SK-N-SH (cell line): ENCODE measurements at regions not wholly inside any gene's neighbourhood (a gene's known extent, or its start where the extent isn't known, plus 50 kb on each side); places are given as distances from the start of the nearest gene placed in this dataset.

Experiments used
- CTCF ChIA-PET: fragments of 300-600, 350-600 bp; formaldehyde crosslinking; extraction: SDS; loops from one replicate; lab custom pipeline; 2021; lab: Yijun Ruan, JAX
- POLR2A ChIA-PET: fragments of 350-600 bp; sonication (Branson Sonifier 250); formaldehyde crosslinking; extraction: SDS; loops from one replicate; lab custom pipeline; 2020; ENCODE audit warnings: antibody characterized with exemption, inconsistent platforms; lab: Yijun Ruan, JAX
- DNase-seq: peaks from one replicate; pipeline ENCODE4 v3.0.0; 2012
- H2AFZ ChIP-seq: fragments of 200-600 bp; sonication (generic); 2 replicates; pipeline ENCODE4 v1.8.1; 2016; ENCODE audit warnings: antibody characterized with exemption, mild to moderate bottlenecking, low read depth
- H3F3A ChIP-seq: fragments of 200-600 bp; sonication (generic); replicated peaks from 2 replicates; pipeline ENCODE3; 2016; ENCODE audit warnings: antibody characterized with exemption, mild to moderate bottlenecking; ENCODE audit not compliant: insufficient read depth
- H3K27ac ChIP-seq, 2 experiments: fragments of 200-500 bp in 1 of 2; fragments of 200-600 bp in 1 of 2; sonication (Bioruptor generic) in 1 of 2; sonication (generic), shearing (Covaris generic) in 1 of 2; 2 replicates each; pipeline versions ENCODE4 v1.5.1 to v1.6.1; 2014 to 2016; ENCODE audit warnings: low read depth in 2 of 2, inconsistent platforms in 1 of 2, low read length in 1 of 2, mild to moderate bottlenecking in 1 of 2, mixed read lengths in 1 of 2
- H3K27me3 ChIP-seq: fragments of 200-600 bp; sonication (generic), shearing (Covaris generic); 2 replicates; pipeline ENCODE4 v1.6.1; 2016; ENCODE audit warnings: mixed run types; ENCODE audit not compliant: insufficient read depth
- H3K36me3 ChIP-seq, 2 experiments: fragments of 200-500 bp in 1 of 2; fragments of 200-600 bp in 1 of 2; sonication (Bioruptor generic) in 1 of 2; sonication (generic) in 1 of 2; replicated peaks in 1 of 2; 2 replicates each; pipeline versions ENCODE3 to v1.5.1; 2014 to 2016; ENCODE audit warnings: low read length in 1 of 2, mild to moderate bottlenecking in 1 of 2; ENCODE audit not compliant: insufficient read depth in 2 of 2, control insufficient read depth in 1 of 2
- H3K4me1 ChIP-seq, 2 experiments: fragments of 200-500 bp in 1 of 2; fragments of 200-600 bp in 1 of 2; sonication (Bioruptor generic) in 1 of 2; sonication (generic), shearing (Covaris generic) in 1 of 2; 2 replicates each; pipeline versions ENCODE4 v1.5.1 to v1.6.1; 2014 to 2016; ENCODE audit warnings: low read depth in 1 of 2, low read length in 1 of 2, mixed run types in 1 of 2; ENCODE audit not compliant: insufficient read depth in 2 of 2, control insufficient read depth in 1 of 2
- H3K4me2 ChIP-seq: fragments of 200-600 bp; sonication (generic), shearing (Covaris generic); 2 replicates; pipeline ENCODE4 v1.6.1; 2017; ENCODE audit warnings: mixed run types
- H3K4me3 ChIP-seq, 2 experiments: fragments of 200-500 bp in 1 of 2; fragments of 200-600 bp in 1 of 2; sonication (Bioruptor generic) in 1 of 2; sonication (generic), shearing (Covaris generic) in 1 of 2; 2 replicates each; pipeline versions ENCODE4 v1.5.1 to v1.8.1; 2014 to 2016; ENCODE audit warnings: low read depth in 2 of 2, inconsistent platforms in 1 of 2, low read length in 1 of 2, mild to moderate bottlenecking in 1 of 2, mixed read lengths in 1 of 2, moderate library complexity in 1 of 2
- H3K79me2 ChIP-seq: fragments of 200-600 bp; sonication (generic); 2 replicates; pipeline ENCODE4 v1.8.1; 2017; ENCODE audit warnings: mild to moderate bottlenecking; ENCODE audit not compliant: insufficient read depth
- H3K9ac ChIP-seq: fragments of 200-600 bp; sonication (generic); 2 replicates; pipeline ENCODE4 v1.6.1; 2017; ENCODE audit warnings: mixed run types
- H3K9me2 ChIP-seq: fragments of 200-600 bp; sonication (generic); 2 replicates; pipeline ENCODE4 v1.6.1; 2017; ENCODE audit warnings: mixed run types
- H3K9me3 ChIP-seq: fragments of 200-600 bp; sonication (generic); 2 replicates; pipeline ENCODE4 v1.6.1; 2017; ENCODE audit warnings: mixed run types, mild to moderate bottlenecking, moderate library complexity
- H4K20me1 ChIP-seq: fragments of 200-600 bp; sonication (generic); 2 replicates; pipeline ENCODE4 v1.6.1; 2017; ENCODE audit warnings: mild to moderate bottlenecking, mixed run types; ENCODE audit not compliant: insufficient read depth
- CHD2 ChIP-seq: fragments of 150-350 bp; IDR thresholded peaks from 2 replicates; pipeline ENCODE4 v1.6.1; 2018; ENCODE audit warnings: low read length; ENCODE audit not compliant: partially characterized antibody
- EZH2phosphoT487 ChIP-seq: fragments of 200-600 bp; sonication (generic); IDR thresholded peaks from 2 replicates; pipeline ENCODE4 v1.6.1; 2017; ENCODE audit warnings: low read depth, mixed run types, mild to moderate bottlenecking, antibody characterized with exemption, moderate library complexity, borderline replicate concordance
- GABPA ChIP-seq: IDR thresholded peaks from 2 replicates; pipeline ENCODE4 v1.4.0; 2012; ENCODE audit warnings: low read depth, mild to moderate bottlenecking
- MXI1 ChIP-seq: IDR thresholded peaks from 2 replicates; pipeline ENCODE4 v1.6.1; 2012; ENCODE audit warnings: mild to moderate bottlenecking, low read depth, low read length, improper control_type of control experiment
- POLR2AphosphoS5 ChIP-seq: IDR thresholded peaks from 2 replicates; pipeline ENCODE4 v1.6.1; 2012; ENCODE audit warnings: low read depth, low read length
- RAD21 ChIP-seq: IDR thresholded peaks from 2 replicates; pipeline ENCODE4 v1.6.1; 2012; ENCODE audit warnings: mild to moderate bottlenecking, low read length
- RCOR1 ChIP-seq: fragments of 150-350 bp; IDR thresholded peaks from 2 replicates; pipeline ENCODE4 v1.6.1; 2017; ENCODE audit warnings: antibody characterized with exemption, low read length
- SMC3 ChIP-seq: IDR thresholded peaks from 2 replicates; pipeline ENCODE4 v1.6.1; 2012; ENCODE audit warnings: low read depth, low read length, improper control_type of control experiment
- TAF1 ChIP-seq: IDR thresholded peaks from 2 replicates; pipeline ENCODE4 v1.6.1; 2012; ENCODE audit warnings: low read depth, mild to moderate bottlenecking, low read length, moderate library complexity, borderline replicate concordance
- YY1 ChIP-seq: IDR thresholded peaks from 2 replicates; pipeline ENCODE4 v1.4.0; 2012; ENCODE audit warnings: low read depth, mild to moderate bottlenecking
- WGBS: methylation state at CpG from one replicate; pipeline ENCODE4 v1.1.6; 2017; ENCODE audit warnings: low lambda C conversion rate; 5-methylcytosine and 5-hydroxymethylcytosine counted together
- TF ChIP-seq, protein P1 (sequence below): IDR thresholded peaks from 2 replicates; pipeline ENCODE4 v1.4.0; 2012; ENCODE audit warnings: low read depth
- TF ChIP-seq, protein P2 (sequence below): IDR thresholded peaks from 2 replicates; pipeline ENCODE4 v1.6.1; 2012; ENCODE audit warnings: mild to moderate bottlenecking, low read depth, low read length, moderate library complexity
- TF ChIP-seq, protein P3 (sequence below): IDR thresholded peaks from 2 replicates; pipeline ENCODE4; 2012

DNA sequence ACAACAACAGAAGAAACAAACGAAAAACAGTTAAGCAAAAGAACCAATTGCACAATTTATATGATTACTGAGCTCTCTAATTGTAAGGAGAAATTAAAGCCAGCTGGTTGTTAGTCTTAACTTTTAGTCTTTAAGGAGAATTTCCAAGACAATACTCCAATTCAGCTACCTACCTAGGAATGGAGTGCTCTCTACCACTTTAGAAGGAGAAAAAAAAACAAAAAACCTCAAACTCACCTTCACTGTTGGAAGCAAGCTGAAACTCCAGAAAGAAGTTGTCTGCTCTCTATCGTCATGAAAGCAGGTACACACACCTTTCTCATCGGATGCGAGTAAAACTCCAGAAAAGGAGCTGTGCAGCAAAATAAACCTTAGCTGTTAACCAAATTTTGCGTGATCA lies 86.1 kb upstream of the NPY2R start:
- Histone ChIP-seq H3K27me3 (no peaks in the 10 kb centered on the region), H3K4me2 (no peak overlapping the region), H3K4me3 (no peak overlapping the region), H3K27ac (no peak overlapping the region), H3K79me2 (no peaks in the 10 kb centered on the region), H3K9ac (no peak overlapping the region), H3K9me3 (peaks cover 5% of the 10 kb centered on the region), H4K20me1 (no peaks in the 10 kb centered on the region), H2AFZ (no peak overlapping the region), H3K4me1 (no peaks in the 10 kb centered on the region), H3K9me2 (no peaks in the 10 kb centered on the region), H3K36me3 (no peaks in the 10 kb centered on the region), H3F3A (no peaks in the 10 kb centered on the region)
- ChIA-PET POLR2A (no interaction called here), CTCF (interaction anchor here (0.9 kb wide), 1 partner anchor 18 kb away, joined by 3 read pairs; no protein-coding TSS in a partner anchor)
- no peak for TF ChIP-seq MXI1
- no peak for DNase-seq
- 35% methylated on average over 5 of the region's 5 CpGs for WGBS

DNA sequence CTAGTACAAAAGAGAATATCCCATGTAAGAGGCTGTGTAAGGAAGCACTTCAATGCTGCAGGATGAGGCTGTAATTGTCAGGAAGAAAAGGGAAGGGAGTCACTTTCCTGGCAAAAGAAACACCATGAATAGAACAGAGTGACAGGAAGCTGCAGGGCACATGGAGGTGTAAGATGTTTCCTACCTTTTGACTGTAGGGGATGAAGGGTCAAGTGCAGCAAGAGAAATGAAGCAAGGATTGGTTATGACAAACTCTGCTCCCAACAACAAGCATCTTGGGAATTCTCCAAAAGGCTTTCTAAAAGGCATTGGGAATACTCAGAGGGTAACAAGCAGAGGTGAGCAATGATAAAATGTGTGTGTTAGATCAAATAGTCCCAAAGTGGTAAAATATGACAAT lies 74.3 kb upstream of the NPY2R start:
- H3K9me3 ChIP-seq = no peaks in the 10 kb centered on the region
- H3K9ac ChIP-seq = no peak overlapping the region
- no peaks in the 10 kb centered on the region for H3F3A ChIP-seq
- no peaks in the 10 kb centered on the region for H3K36me3 ChIP-seq
- TF ChIP-seq, protein P1, sequence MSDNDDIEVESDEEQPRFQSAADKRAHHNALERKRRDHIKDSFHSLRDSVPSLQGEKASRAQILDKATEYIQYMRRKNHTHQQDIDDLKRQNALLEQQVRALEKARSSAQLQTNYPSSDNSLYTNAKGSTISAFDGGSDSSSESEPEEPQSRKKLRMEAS = no peak
- TF ChIP-seq GABPA = no peak
- TF ChIP-seq POLR2AphosphoS5 = no peak
- TF ChIP-seq, protein P2, sequence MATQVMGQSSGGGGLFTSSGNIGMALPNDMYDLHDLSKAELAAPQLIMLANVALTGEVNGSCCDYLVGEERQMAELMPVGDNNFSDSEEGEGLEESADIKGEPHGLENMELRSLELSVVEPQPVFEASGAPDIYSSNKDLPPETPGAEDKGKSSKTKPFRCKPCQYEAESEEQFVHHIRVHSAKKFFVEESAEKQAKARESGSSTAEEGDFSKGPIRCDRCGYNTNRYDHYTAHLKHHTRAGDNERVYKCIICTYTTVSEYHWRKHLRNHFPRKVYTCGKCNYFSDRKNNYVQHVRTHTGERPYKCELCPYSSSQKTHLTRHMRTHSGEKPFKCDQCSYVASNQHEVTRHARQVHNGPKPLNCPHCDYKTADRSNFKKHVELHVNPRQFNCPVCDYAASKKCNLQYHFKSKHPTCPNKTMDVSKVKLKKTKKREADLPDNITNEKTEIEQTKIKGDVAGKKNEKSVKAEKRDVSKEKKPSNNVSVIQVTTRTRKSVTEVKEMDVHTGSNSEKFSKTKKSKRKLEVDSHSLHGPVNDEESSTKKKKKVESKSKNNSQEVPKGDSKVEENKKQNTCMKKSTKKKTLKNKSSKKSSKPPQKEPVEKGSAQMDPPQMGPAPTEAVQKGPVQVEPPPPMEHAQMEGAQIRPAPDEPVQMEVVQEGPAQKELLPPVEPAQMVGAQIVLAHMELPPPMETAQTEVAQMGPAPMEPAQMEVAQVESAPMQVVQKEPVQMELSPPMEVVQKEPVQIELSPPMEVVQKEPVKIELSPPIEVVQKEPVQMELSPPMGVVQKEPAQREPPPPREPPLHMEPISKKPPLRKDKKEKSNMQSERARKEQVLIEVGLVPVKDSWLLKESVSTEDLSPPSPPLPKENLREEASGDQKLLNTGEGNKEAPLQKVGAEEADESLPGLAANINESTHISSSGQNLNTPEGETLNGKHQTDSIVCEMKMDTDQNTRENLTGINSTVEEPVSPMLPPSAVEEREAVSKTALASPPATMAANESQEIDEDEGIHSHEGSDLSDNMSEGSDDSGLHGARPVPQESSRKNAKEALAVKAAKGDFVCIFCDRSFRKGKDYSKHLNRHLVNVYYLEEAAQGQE = no peak
- no peak for TF ChIP-seq RCOR1
- no peak for TF ChIP-seq SMC3
- no peak for TF ChIP-seq TAF1
- no peak for TF ChIP-seq EZH2phosphoT487
- no peak for TF ChIP-seq CHD2
- TF ChIP-seq, protein P3, sequence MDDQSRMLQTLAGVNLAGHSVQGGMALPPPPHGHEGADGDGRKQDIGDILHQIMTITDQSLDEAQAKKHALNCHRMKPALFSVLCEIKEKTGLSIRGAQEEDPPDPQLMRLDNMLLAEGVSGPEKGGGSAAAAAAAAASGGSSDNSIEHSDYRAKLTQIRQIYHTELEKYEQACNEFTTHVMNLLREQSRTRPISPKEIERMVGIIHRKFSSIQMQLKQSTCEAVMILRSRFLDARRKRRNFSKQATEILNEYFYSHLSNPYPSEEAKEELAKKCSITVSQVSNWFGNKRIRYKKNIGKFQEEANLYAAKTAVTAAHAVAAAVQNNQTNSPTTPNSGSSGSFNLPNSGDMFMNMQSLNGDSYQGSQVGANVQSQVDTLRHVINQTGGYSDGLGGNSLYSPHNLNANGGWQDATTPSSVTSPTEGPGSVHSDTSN = no peak
- no peak for TF ChIP-seq YY1
- TF ChIP-seq RAD21 = no peak
- no peaks in the 10 kb centered on the region for H3K4me1 ChIP-seq
- no peak overlapping the region for H3K4me3 ChIP-seq
- no peak overlapping the region for H3K27ac ChIP-seq
- H3K27me3 ChIP-seq = no peaks in the 10 kb centered on the region
- no peaks in the 10 kb centered on the region for H3K9me2 ChIP-seq
- H3K79me2 ChIP-seq = no peaks in the 10 kb centered on the region
- H2AFZ ChIP-seq = no peak overlapping the region
- H4K20me1 ChIP-seq = no peaks in the 10 kb centered on the region
- ChIA-PET POLR2A (no interaction called here), CTCF (interaction anchor here (1.0 kb wide), 1 partner anchor 9 kb away, joined by 3 read pairs; no protein-coding TSS in a partner anchor)
- no peak for DNase-seq
- no peak overlapping the region for H3K4me2 ChIP-seq
